ENCODE measurements at regions not wholly inside any gene's neighbourhood (a gene's known extent, or its start where the extent isn't known, plus 50 kb on each side); places are given as distances from the start of the nearest gene placed in this dataset.

GRCh38 chr6:80543598-80544222, 437.2 kb downstream of the BCKDHB start:
- no peak for TF ChIP-seq POLR2A (IDR thresholded peaks at IDR 0.05; ENCODE audit: low read depth, low read length)
- no peak for TF ChIP-seq POLR2AphosphoS5 (IDR thresholded peaks at IDR 0.05; ENCODE audit: low read depth, low read length)
- TF ChIP-seq SPI1 (IDR thresholded peaks at IDR 0.05; ENCODE audit: low read depth, low read length), result no peak
- TF ChIP-seq POU2F2 (IDR thresholded peaks at IDR 0.05; ENCODE audit: low read depth, low read length), result no peak

Data from GM12891 (cell line).